Fibroblast of lung (primary cell): ENCODE measurements at regions not wholly inside any gene's neighbourhood (a gene's known extent, or its start where the extent isn't known, plus 50 kb on each side); places are given as distances from the start of the nearest gene placed in this dataset.
"Not testable (repeated sequence)": the region's sequence is repeated elsewhere in the genome, so short reads cannot be mapped to it uniquely, and the experiment has no call there.

ENCODE experiments used
- EZH2 ChIP-seq: IDR thresholded peaks from 2 replicates; pipeline ENCODE4 v1.5.1; 2012; ENCODE audit warnings: low read length, control low read depth, mild to moderate bottlenecking; ENCODE audit errors: missing control alignments
- TF ChIP-seq, protein P1 (sequence below), 2 donors: IDR thresholded peaks in 1 of 2; conservative IDR thresholded peaks in 1 of 2; 1 replicate in 1 of 2; 2 replicates in 1 of 2; pipeline ENCODE4 v1.5.1; 2011 to 2012; ENCODE audit warnings: low read length in 2 of 2, control low read depth in 1 of 2, inconsistent platforms in 1 of 2, low read depth in 1 of 2, mild to moderate bottlenecking in 1 of 2

DNA sequence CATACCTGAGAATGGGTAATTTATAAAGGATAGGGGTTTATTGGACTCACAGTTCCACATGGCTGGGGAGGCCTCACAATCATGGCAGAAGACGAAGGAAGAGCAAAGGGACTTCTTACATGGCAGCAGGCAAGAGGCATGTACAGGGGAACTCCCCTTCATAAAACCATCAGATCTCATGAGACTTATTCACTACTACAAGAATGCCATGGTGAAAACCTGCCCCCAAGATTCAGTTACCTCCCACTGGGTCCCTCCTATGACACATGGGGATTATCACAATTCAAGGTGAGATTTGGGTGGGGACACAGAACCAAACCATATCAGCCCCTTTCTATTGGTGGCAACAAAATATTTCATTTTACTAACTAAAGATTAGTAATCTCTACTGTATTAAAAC, 204.1 kb upstream of the PLGLB2 start:
- TF ChIP-seq, protein P1, sequence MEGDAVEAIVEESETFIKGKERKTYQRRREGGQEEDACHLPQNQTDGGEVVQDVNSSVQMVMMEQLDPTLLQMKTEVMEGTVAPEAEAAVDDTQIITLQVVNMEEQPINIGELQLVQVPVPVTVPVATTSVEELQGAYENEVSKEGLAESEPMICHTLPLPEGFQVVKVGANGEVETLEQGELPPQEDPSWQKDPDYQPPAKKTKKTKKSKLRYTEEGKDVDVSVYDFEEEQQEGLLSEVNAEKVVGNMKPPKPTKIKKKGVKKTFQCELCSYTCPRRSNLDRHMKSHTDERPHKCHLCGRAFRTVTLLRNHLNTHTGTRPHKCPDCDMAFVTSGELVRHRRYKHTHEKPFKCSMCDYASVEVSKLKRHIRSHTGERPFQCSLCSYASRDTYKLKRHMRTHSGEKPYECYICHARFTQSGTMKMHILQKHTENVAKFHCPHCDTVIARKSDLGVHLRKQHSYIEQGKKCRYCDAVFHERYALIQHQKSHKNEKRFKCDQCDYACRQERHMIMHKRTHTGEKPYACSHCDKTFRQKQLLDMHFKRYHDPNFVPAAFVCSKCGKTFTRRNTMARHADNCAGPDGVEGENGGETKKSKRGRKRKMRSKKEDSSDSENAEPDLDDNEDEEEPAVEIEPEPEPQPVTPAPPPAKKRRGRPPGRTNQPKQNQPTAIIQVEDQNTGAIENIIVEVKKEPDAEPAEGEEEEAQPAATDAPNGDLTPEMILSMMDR (conservative IDR thresholded peaks at IDR 0.05 in 1 of 2, IDR thresholded peaks at IDR 0.05 in 1 of 2; ENCODE audit: low read depth in 1 of 2, low read length in 2 of 2): not testable (repeated sequence)
- TF ChIP-seq EZH2: not testable (repeated sequence)
